HCT116 (cell line): ENCODE measurements at regions not wholly inside any gene's neighbourhood (a gene's known extent, or its start where the extent isn't known, plus 50 kb on each side); places are given as distances from the start of the nearest gene placed in this dataset.
A peak's percentile ranks its signal among the peaks of the same experiment; 100 is the strongest.

Experiments used
- ATAC-seq: fragments of 200-7000 bp; cut with Tn5 transposase; 2 replicates; pipeline ENCODE4 v1.9.1; 2020; ENCODE audit warnings: mild to moderate bottlenecking, moderate library complexity
- BruUV-seq: library from RNA; stranded (reverse); fragments of 400-500 nt; replicated peaks from 2 replicates; lab custom pipeline; 2021; lab: Mats Ljungman, UMichigan
- CTCF ChIA-PET: fragments of 300-600 bp; sonication (Branson Sonifier 250); formaldehyde crosslinking; loops from one replicate; lab custom pipeline; 2021; ENCODE audit warnings: antibody characterized with exemption; lab: Charles Lee
- POLR2A ChIA-PET: fragments of 300-600, 350-600 bp; sonication (Branson Sonifier 250); formaldehyde crosslinking; loops from one replicate; lab custom pipeline; 2021; ENCODE audit warnings: antibody characterized with exemption; lab: Charles Lee
- RAD21 ChIA-PET, 2 experiments: fragments of 300-600 bp; sonication (Branson Sonifier 250); formaldehyde crosslinking; loops; one replicate each; lab custom pipeline; 2023; ENCODE audit warnings: low total read pairs in 2 of 2; ENCODE audit not compliant: uncharacterized antibody in 2 of 2, unreplicated experiment in 2 of 2, low non-redundant PET in 1 of 2; lab: Charles Lee
- DNase-seq: peaks from one replicate; pipeline ENCODE4 v3.0.0-alpha.2; 2010; ENCODE audit warnings: low read depth, low spot score
- H2AFZ ChIP-seq: fragments of 200-600 bp; shearing (Covaris generic), sonication (generic); 2 replicates; pipeline ENCODE4 v1.6.1; 2017; ENCODE audit warnings: low read depth, mixed run types, mixed read lengths, antibody characterized with exemption, low read length; ENCODE audit not compliant: poor library complexity, severe bottlenecking
- H3K27ac ChIP-seq: 2 replicates; pipeline ENCODE4 v1.5.1; 2012; ENCODE audit warnings: low read depth, low read length
- H3K27me3 ChIP-seq: fragments of 200-600 bp; sonication (generic); 2 replicates; pipeline ENCODE4 v1.6.1; 2016; ENCODE audit warnings: mixed run types, low read length, mixed read lengths; ENCODE audit not compliant: insufficient read depth
- H3K36me3 ChIP-seq, 2 experiments: fragments of 200-500 bp in 1 of 2; fragments of 200-600 bp in 1 of 2; sonication (Bioruptor generic) in 1 of 2; sonication (generic) in 1 of 2; 2 replicates each; pipeline versions ENCODE4 v1.5.1 to v1.6.1; 2014 to 2016; ENCODE audit warnings: low read length in 2 of 2, inconsistent platforms in 1 of 2, mixed read lengths in 1 of 2, mixed run types in 1 of 2; ENCODE audit not compliant: insufficient read depth in 2 of 2, control insufficient read depth in 1 of 2
- H3K4me1 ChIP-seq, 2 experiments: fragments of 200-600 bp in 1 of 2; sonication (generic) in 1 of 2; 2 replicates each; pipeline versions ENCODE4 v1.5.1 to v1.6.1; 2012 to 2017; ENCODE audit warnings: low read length in 2 of 2, inconsistent platforms in 1 of 2, mild to moderate bottlenecking in 1 of 2, mixed read lengths in 1 of 2, mixed run types in 1 of 2, moderate library complexity in 1 of 2; ENCODE audit not compliant: insufficient read depth in 2 of 2, control insufficient read depth in 1 of 2
- H3K4me2 ChIP-seq: fragments of 200-600 bp; sonication (generic); 2 replicates; pipeline ENCODE4 v1.6.1; 2017; ENCODE audit warnings: mixed run types, low read length, mixed read lengths
- H3K4me3 ChIP-seq, 2 experiments: fragments of 200-600 bp in 1 of 2; sonication (generic) in 1 of 2; replicated peaks in 1 of 2; 2 replicates each; pipeline ENCODE4 v1.5.1; 2011 to 2016; ENCODE audit warnings: low read length in 2 of 2, control low read depth in 1 of 2, low read depth in 1 of 2, mild to moderate bottlenecking in 1 of 2, mixed read lengths in 1 of 2, mixed run types in 1 of 2
- H3K79me2 ChIP-seq: fragments of 200-600 bp; sonication (generic); 2 replicates; pipeline ENCODE4 v1.6.1; 2017; ENCODE audit warnings: mild to moderate bottlenecking, mixed run types, low read length, moderate library complexity, mixed read lengths; ENCODE audit not compliant: insufficient read depth
- H3K9ac ChIP-seq: fragments of 200-600 bp; sonication (generic); 2 replicates; pipeline ENCODE4 v1.6.1; 2016; ENCODE audit warnings: low read length, mixed read lengths
- H3K9me2 ChIP-seq: fragments of 200-600 bp; sonication (generic), shearing (Covaris generic); 2 replicates; pipeline ENCODE4 v1.6.1; 2017; ENCODE audit warnings: mixed run types, mild to moderate bottlenecking, moderate library complexity; ENCODE audit not compliant: insufficient read depth
- H3K9me3 ChIP-seq, 2 experiments: fragments of 200-500 bp in 1 of 2; fragments of 200-600 bp in 1 of 2; sonication (Bioruptor generic) in 1 of 2; sonication (generic) in 1 of 2; 2 replicates each; pipeline ENCODE4 v1.6.1; 2014 to 2017; ENCODE audit warnings: low read length in 2 of 2, mixed read lengths in 2 of 2, inconsistent platforms in 1 of 2, low read depth in 1 of 2, mild to moderate bottlenecking in 1 of 2, mixed run types in 1 of 2, moderate library complexity in 1 of 2; ENCODE audit not compliant: control insufficient read depth in 1 of 2, insufficient read depth in 1 of 2
- H4K20me1 ChIP-seq: fragments of 200-600 bp; sonication (generic), shearing (Covaris generic); 2 replicates; pipeline ENCODE4 v1.6.1; 2017; ENCODE audit warnings: mixed run types, mild to moderate bottlenecking, moderate library complexity; ENCODE audit not compliant: insufficient read depth
- CBX3 ChIP-seq: IDR thresholded peaks from 2 replicates; pipeline ENCODE4 v1.6.1; 2012; ENCODE audit warnings: low read depth
- CEBPB ChIP-seq: IDR thresholded peaks from 2 replicates; pipeline ENCODE4 v1.6.1; 2012; ENCODE audit warnings: low read depth
- ELF1 ChIP-seq: IDR thresholded peaks from 2 replicates; pipeline ENCODE4 v1.6.1; 2012; ENCODE audit warnings: low read depth, borderline replicate concordance
- EZH2 ChIP-seq: fragments of 200-600 bp; sonication (generic); IDR thresholded peaks from 2 replicates; pipeline ENCODE4 v1.6.1; 2017; ENCODE audit warnings: antibody characterized with exemption, mixed run types
- FOSL1 ChIP-seq: IDR thresholded peaks from 2 replicates; pipeline ENCODE4 v1.6.1; 2012; ENCODE audit warnings: low read depth
- POLR2AphosphoS5 ChIP-seq: IDR thresholded peaks from 2 replicates; pipeline ENCODE4 v1.6.1; 2011; ENCODE audit warnings: mild to moderate bottlenecking, low read depth, low read length, moderate library complexity
- RAD21 ChIP-seq: IDR thresholded peaks from 2 replicates; pipeline ENCODE4 v1.6.1; 2012; ENCODE audit warnings: low read depth, mild to moderate bottlenecking
- SIN3A ChIP-seq: IDR thresholded peaks from 2 replicates; pipeline ENCODE4 v1.6.1; 2012; ENCODE audit warnings: low read depth
- YY1 ChIP-seq: IDR thresholded peaks from 2 replicates; pipeline ENCODE4 v1.6.1; 2011; ENCODE audit warnings: low read length, low read depth, moderate library complexity, mild to moderate bottlenecking; ENCODE audit not compliant: insufficient replicate concordance; ENCODE audit errors: extremely low read depth
- ZBTB33 ChIP-seq: IDR thresholded peaks from 2 replicates; pipeline ENCODE4 v1.6.1; 2011; ENCODE audit warnings: mild to moderate bottlenecking, low read length, moderate library complexity; ENCODE audit not compliant: insufficient replicate concordance; ENCODE audit errors: extremely low read depth
- ZFX ChIP-seq: fragments of 450-650 bp; IDR thresholded peaks from 2 replicates; pipeline ENCODE4 v1.6.1; 2017
- intact Hi-C: fragments of 100-400 bp; cut with micrococcal nuclease; formaldehyde crosslinking; loops from 2 replicates; pipeline ENCODE4 v1.10.0; 2022

GRCh38 chr12:116343331-116343884 is 65.9 kb upstream of the MED13L start:
- POLR2A ChIA-PET, result no interaction called here
- Histone ChIP-seq H3K4me1 (peaks cover 21 to 25% of the 10 kb centered on the region in 2 experiments; a peak in 3 of 4 replicates), H3K4me3 (no peak overlapping the region), H3K79me2 (no peaks in the 10 kb centered on the region), H3K9me2 (no peaks in the 10 kb centered on the region), H3K4me2 (no peak overlapping the region), H3K9me3 (peaks cover 0 to 8% of the 10 kb centered on the region in 2 experiments; a peak in 1 of 4 replicates), H3K27ac (no peak overlapping the region), H3K27me3 (no peaks in the 10 kb centered on the region), H3K36me3 (no peaks in the 10 kb centered on the region), H4K20me1 (no peaks in the 10 kb centered on the region), H3K9ac (no peak overlapping the region), H2AFZ (no peak overlapping the region)
- DNase-seq, result no peak
- TF ChIP-seq EZH2, result no peak
- TF ChIP-seq CBX3, result peak; percentile 29; the same call in 1 of the 2 replicates
- no peak for TF ChIP-seq RAD21
- no peak for TF ChIP-seq ZFX
- TF ChIP-seq SIN3A, result no peak
- TF ChIP-seq POLR2AphosphoS5, result no peak
- BruUV-seq, result no TSS peak
- CTCF ChIA-PET, result no interaction called here
- intact Hi-C loops, result no loop called here
- ATAC-seq, result no peak
- RAD21 ChIA-PET, result no interaction called here

DNA sequence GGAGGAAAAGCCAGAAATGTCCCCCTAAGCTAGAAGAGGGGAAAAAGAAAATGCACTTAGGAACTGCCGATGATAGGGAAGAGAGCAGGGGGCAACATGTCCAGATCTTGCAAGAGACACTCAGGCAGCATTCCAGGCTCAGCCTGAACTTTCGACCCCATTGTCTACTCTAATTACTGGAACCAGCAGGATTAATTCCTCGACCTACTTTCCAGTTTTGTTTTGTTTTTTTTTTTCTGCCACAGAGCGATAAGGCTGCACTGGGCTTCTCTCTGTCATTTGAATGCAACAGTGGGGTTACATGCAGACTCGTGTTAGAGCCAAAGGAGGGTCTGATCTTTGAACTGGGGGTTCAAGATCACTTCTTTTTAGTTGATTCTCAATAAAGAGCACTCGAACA is 68.7 kb upstream of the MED13L start:
- TF ChIP-seq POLR2AphosphoS5, result no peak
- TF ChIP-seq ZBTB33, result no peak
- TF ChIP-seq YY1, result no peak
- no peak for TF ChIP-seq CEBPB
- TF ChIP-seq ELF1, result no peak
- no peak for TF ChIP-seq FOSL1
- TF ChIP-seq RAD21, result no peak
- TF ChIP-seq, all 23 proteins: peak for 0
- Histone ChIP-seq H3K27ac (no peak overlapping the region), H3K4me2 (peak overlapping the region; percentile 46), H3K4me3 (no peak overlapping the region), H3K9ac (no peak overlapping the region), H4K20me1 (no peaks in the 10 kb centered on the region), H2AFZ (peak overlapping the region; percentile 79), H3K9me2 (no peaks in the 10 kb centered on the region), H3K79me2 (no peaks in the 10 kb centered on the region), H3K4me1 (peaks cover 22 to 25% of the 10 kb centered on the region in 2 experiments; a peak in 3 of 4 replicates), H3K27me3 (no peaks in the 10 kb centered on the region), H3K9me3 (peaks cover 0 to 8% of the 10 kb centered on the region in 2 experiments; a peak in 1 of 4 replicates), H3K36me3 (no peaks in the 10 kb centered on the region)
- ATAC-seq, result peak; percentile 16; the same call in 1 of the 2 replicates
- CTCF ChIA-PET, result no interaction called here
- DNase-seq, result no peak
- BruUV-seq, result no TSS peak
- RAD21 ChIA-PET, result interaction anchor here in 1 of 2 experiments (0.6 kb wide), 1 partner anchor 173 kb away, joined by 4 read pairs; no protein-coding TSS in a partner anchor
- POLR2A ChIA-PET, result no interaction called here
- intact Hi-C loops, result no loop called here
